Brain pericyte (primary cell): ENCODE measurements at regions not wholly inside any gene's neighbourhood (a gene's known extent, or its start where the extent isn't known, plus 50 kb on each side); places are given as distances from the start of the nearest gene placed in this dataset.

ENCODE experiments used
- DNase-seq: peaks from one replicate; pipeline ENCODE4 v3.0.0-alpha.2; 2012; ENCODE audit warnings: low read depth, low spot score

GRCh38 chr2:12253167-12253778, 463.5 kb upstream of the TRIB2 start:
- DNase-seq, result no peak

- DNase-seq, result no peak
Observed at GRCh38 chr2:12254280-12254860, 462.4 kb upstream of the TRIB2 start.

GRCh38 chr2:12256206-12256605, 460.5 kb upstream of the TRIB2 start:
- no peak for DNase-seq

GRCh38 chr2:12257476-12257875, 459.3 kb upstream of the TRIB2 start:
- DNase-seq, result no peak

GRCh38 chr2:12259493-12259892, 457.2 kb upstream of the TRIB2 start:
- DNase-seq, result no peak

GRCh38 chr2:12261986-12262680, 454.6 kb upstream of the TRIB2 start:
- DNase-seq, result no peak

GRCh38 chr2:12262681-12263436, 453.9 kb upstream of the TRIB2 start:
- no peak for DNase-seq

GRCh38 chr2:12263730-12264129, 453.0 kb upstream of the TRIB2 start:
- DNase-seq, result no peak

GRCh38 chr2:12264146-12264545, 452.6 kb upstream of the TRIB2 start:
- no peak for DNase-seq

- no peak for DNase-seq
Observed at GRCh38 chr2:12265646-12266045, 451.1 kb upstream of the TRIB2 start.

GRCh38 chr2:12267042-12267441, 449.7 kb upstream of the TRIB2 start:
- no peak for DNase-seq

- DNase-seq, result no peak
Observed at GRCh38 chr2:12269041-12269972, 447.4 kb upstream of the TRIB2 start.

GRCh38 chr2:12270876-12271588, 445.7 kb upstream of the TRIB2 start:
- no peak for DNase-seq

GRCh38 chr2:12271589-12271984, 445.1 kb upstream of the TRIB2 start:
- DNase-seq, result no peak

GRCh38 chr2:12273111-12273510, 443.6 kb upstream of the TRIB2 start:
- no peak for DNase-seq

- DNase-seq, result no peak
Observed at GRCh38 chr2:12274591-12274990, 442.1 kb upstream of the TRIB2 start.

GRCh38 chr2:12277241-12278034, 439.3 kb upstream of the TRIB2 start:
- no peak for DNase-seq

GRCh38 chr2:12278217-12278750, 438.5 kb upstream of the TRIB2 start:
- DNase-seq, result no peak
